ENCODE measurements at regions not wholly inside any gene's neighbourhood (a gene's known extent, or its start where the extent isn't known, plus 50 kb on each side); places are given as distances from the start of the nearest gene placed in this dataset.

GRCh38 chr2:155846259-155846658, 486.3 kb downstream of the NR4A2 start:
- TF ChIP-seq, protein P1, sequence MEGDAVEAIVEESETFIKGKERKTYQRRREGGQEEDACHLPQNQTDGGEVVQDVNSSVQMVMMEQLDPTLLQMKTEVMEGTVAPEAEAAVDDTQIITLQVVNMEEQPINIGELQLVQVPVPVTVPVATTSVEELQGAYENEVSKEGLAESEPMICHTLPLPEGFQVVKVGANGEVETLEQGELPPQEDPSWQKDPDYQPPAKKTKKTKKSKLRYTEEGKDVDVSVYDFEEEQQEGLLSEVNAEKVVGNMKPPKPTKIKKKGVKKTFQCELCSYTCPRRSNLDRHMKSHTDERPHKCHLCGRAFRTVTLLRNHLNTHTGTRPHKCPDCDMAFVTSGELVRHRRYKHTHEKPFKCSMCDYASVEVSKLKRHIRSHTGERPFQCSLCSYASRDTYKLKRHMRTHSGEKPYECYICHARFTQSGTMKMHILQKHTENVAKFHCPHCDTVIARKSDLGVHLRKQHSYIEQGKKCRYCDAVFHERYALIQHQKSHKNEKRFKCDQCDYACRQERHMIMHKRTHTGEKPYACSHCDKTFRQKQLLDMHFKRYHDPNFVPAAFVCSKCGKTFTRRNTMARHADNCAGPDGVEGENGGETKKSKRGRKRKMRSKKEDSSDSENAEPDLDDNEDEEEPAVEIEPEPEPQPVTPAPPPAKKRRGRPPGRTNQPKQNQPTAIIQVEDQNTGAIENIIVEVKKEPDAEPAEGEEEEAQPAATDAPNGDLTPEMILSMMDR (conservative IDR thresholded peaks at IDR 0.05): no peak
- Histone ChIP-seq H3K79me1 (ENCODE audit: insufficient read depth, low read depth, low read length, poor library complexity, severe bottlenecking) (no peaks in the 10 kb centered on the region), H4K8ac (replicated peaks; ENCODE audit: insufficient read length, low read depth, low read length) (no peak overlapping the region), H2BK12ac (ENCODE audit: insufficient read length, low read depth, low read length) (no peak overlapping the region), H2BK5ac (ENCODE audit: insufficient read length, low read length) (no peak overlapping the region), H3K18ac (ENCODE audit: insufficient read length, low read depth, low read length) (no peak overlapping the region), H3K56ac (ENCODE audit: insufficient read length, low read depth, low read length) (no peak overlapping the region), H3K23ac (ENCODE audit: insufficient read length, low read depth, low read length) (no peak overlapping the region), H2BK20ac (ENCODE audit: low read depth, low read length, poor library complexity, severe bottlenecking) (no peak overlapping the region), H3K9me3 (ENCODE audit: control insufficient read depth, low read depth, low read length) (no peaks in the 10 kb centered on the region), H4K5ac (ENCODE audit: insufficient read length, low read depth, low read length) (no peak overlapping the region), H2AK5ac (ENCODE audit: insufficient read length, low read length) (no peak overlapping the region), H3K27me3 (ENCODE audit: insufficient read depth, low read length) (no peaks in the 10 kb centered on the region), H3K79me2 (ENCODE audit: insufficient read depth, low read length) (no peaks in the 10 kb centered on the region), H2AFZ (ENCODE audit: low read length) (no peak overlapping the region), H4K91ac (ENCODE audit: insufficient read length, low read depth, low read length) (no peak overlapping the region), H3K23me2 (ENCODE audit: insufficient read length, low read depth, low read length, poor library complexity, severe bottlenecking) (no peaks in the 10 kb centered on the region), H3K4ac (ENCODE audit: low read depth, low read length) (no peak overlapping the region), H3T11ph (ENCODE audit: low read length) (no peak overlapping the region), H4K20me1 (ENCODE audit: control insufficient read depth, insufficient read depth, insufficient read length) (no peaks in the 10 kb centered on the region), H3K27ac (ENCODE audit: insufficient read length, low read depth, low read length) (no peak overlapping the region), H3K4me2 (ENCODE audit: insufficient read depth, insufficient read length, low read length) (no peak overlapping the region), H3K9ac (ENCODE audit: extremely low read depth, insufficient read length, low read length) (no peak overlapping the region), H3K14ac (ENCODE audit: insufficient read depth, low read length) (no peak overlapping the region), H3K4me1 (ENCODE audit: insufficient read depth, low read length) (peaks cover 7% of the 10 kb centered on the region; the same call in 1 of the 2 replicates), H2BK15ac (ENCODE audit: low read depth, low read length) (no peak overlapping the region), H2BK120ac (ENCODE audit: low read depth, low read length, poor library complexity, severe bottlenecking) (no peak overlapping the region)
- Mint-ChIP-seq H3K36me3 (ENCODE audit: insufficient read depth in 1 of 3, low read depth in 3 of 3) (no peaks in the 10 kb centered on the region), H3K4me1 (peaks cover 16 to 28% of the 10 kb centered on the region in 2 experiments), H3K27me3 (ENCODE audit: low read depth) (no peaks in the 10 kb centered on the region), H3K9me3 (no peaks in the 10 kb centered on the region), H3K27ac (no peak overlapping the region), H3K4me3 (no peak overlapping the region)
- no peak for DNase-seq

Data from H9 (cell line).